NCI-H1436 (cell line): ENCODE measurements at regions not wholly inside any gene's neighbourhood (a gene's known extent, or its start where the extent isn't known, plus 50 kb on each side); places are given as distances from the start of the nearest gene placed in this dataset.

ENCODE experiments used
- DNase-seq: peaks from one replicate; lab custom pipeline; 2025; lab: John Stamatoyannopoulos, UW

GRCh38 chr3:111012388-111013248, 59.0 kb upstream of the NECTIN3 start:
- DNase-seq = no peak
